GM19467 (cell line): ENCODE measurements at regions not wholly inside any gene's neighbourhood (a gene's known extent, or its start where the extent isn't known, plus 50 kb on each side); places are given as distances from the start of the nearest gene placed in this dataset.
"Not testable (repeated sequence)": the region's sequence is repeated elsewhere in the genome, so short reads cannot be mapped to it uniquely, and the experiment has no call there.

Experiments
- ATAC-seq: cut with Tn5 transposase; IDR thresholded peaks from one replicate; pipeline ENCODE4 v1.9.1; 2021; ENCODE audit warnings: mild to moderate bottlenecking, moderate library complexity; ENCODE audit not compliant: unreplicated experiment

DNA sequence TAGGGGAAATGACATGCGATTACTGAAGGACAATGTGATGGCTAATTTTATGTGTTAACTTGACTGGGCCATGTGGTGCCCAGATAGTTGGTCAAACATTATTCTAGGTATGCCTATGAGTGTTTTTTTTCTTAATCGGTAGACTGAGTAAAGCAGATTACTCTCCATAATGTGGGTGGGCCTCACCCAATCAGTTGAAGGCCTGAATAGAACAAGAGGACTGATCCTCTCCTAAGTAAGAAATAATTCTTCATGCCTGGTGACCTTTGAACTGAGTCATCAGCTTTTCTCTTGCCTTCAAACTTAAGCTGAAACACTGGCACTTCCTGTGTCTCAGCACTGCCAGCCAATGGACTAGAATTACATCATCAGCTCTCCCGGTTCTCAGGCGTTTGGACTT lies 164.0 kb upstream of the FGF13 start:
- no peak for ATAC-seq

GRCh38 chrX:138874271-138874935 lies 162.9 kb upstream of the FGF13 start:
- no peak for ATAC-seq

DNA sequence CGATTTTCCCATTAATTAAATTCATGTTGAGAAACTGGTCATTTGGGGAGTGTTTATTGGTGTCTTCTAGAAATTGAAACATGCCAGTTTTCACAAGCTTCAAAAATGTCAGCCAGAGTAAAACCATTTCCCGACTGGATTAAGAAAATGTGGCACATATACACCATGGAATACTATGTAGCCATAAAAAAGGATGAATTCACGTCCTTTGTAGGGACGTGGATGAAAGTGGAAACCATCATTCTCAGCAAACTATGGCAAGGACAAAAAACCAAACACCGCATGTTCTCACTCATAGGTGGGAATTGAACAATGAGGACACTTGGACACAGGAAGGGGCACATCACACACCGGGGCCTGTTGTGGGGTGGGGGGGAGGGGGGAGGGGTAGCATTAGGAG lies 162.1 kb upstream of the FGF13 start:
- ATAC-seq: not testable (repeated sequence)

- ATAC-seq: no peak
These were observed 161.0 kb upstream of the FGF13 start for GRCh38 chrX:138872537-138872936.

DNA sequence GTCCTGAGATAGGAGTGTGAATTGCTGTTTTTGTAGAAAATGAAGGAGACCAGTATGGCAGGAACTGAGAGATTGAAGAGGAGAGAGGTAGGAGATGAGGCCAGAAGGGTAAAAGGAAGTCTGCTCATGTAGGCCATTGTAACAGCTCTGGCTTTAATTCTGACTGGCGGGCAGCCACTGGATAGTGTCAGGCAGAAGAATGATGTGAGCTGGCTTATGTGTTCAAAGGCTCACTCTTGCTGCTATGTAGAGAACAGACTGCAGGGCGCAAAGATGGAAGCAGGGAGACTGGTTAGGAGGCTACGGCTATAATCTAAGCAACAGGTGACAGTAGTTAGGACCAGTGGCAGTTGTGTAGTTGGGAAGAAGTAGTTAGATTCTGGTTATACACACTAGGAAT lies 160.2 kb upstream of the FGF13 start:
- ATAC-seq: no peak

DNA sequence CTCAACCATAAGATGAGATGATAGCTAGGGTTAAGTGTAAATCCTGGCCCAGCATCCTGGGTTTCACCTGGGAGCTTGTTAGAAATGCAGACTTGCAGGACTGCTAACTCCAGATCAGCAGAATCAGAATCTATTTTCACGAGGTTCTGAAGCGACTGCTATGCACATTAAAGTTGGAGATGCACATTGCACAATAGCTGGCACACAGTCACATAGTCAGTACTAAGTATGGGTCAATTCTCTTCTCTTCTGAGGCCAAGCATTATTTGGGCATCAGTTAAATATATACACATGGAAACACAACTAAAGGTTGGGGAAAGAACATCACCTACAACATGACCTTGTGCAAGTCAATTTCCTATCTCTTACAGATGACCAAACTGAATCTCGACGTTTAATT lies 155.1 kb upstream of the FGF13 start:
- no peak for ATAC-seq

GRCh38 chrX:138865093-138865649 lies 153.7 kb upstream of the FGF13 start:
- ATAC-seq: no peak

DNA sequence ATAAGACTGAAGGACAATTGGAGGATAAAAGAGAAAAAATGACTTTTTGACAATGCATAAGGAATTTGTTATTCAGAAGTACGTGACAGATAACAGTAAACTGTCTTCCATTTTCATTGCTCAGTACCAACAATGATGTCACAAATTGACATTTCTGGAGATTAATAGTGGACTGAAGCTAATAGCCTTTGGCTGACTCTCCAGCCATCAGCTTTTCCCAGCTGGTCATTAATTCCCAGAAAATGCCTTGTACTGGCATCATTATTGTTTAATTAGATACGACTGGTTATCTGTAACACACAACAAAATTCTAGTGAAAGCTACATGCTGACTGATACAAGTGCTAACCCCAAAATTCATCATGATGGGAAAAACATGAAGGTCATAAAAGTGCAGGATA lies 147.9 kb upstream of the FGF13 start:
- ATAC-seq: no peak

DNA sequence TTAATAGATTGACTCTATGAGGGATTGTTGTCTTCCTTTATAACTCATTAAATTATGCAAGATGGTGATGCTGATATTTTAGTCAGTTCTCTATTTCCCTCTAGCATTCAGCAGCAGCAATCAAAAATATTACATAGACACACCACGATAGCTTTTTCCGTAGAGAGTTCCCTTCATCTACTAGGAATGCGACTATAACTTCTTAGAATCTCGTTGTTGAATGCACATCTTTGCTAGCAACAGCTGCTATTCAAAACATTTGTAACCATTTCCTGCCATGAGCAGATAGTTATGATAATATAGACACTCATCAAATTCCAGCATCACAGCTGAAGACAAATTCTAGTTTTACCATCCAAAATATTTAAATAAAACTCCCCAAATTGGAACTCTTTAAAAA lies 147.4 kb upstream of the FGF13 start:
- no peak for ATAC-seq

GRCh38 chrX:138858438-138858837 lies 146.9 kb upstream of the FGF13 start:
- ATAC-seq: no peak

GRCh38 chrX:138856881-138857604 lies 145.5 kb upstream of the FGF13 start:
- ATAC-seq: no peak

GRCh38 chrX:138853936-138854335 lies 142.4 kb upstream of the FGF13 start:
- ATAC-seq: no peak

- ATAC-seq: no peak
These were observed 138.0 kb upstream of the FGF13 start for GRCh38 chrX:138849521-138849920.

DNA sequence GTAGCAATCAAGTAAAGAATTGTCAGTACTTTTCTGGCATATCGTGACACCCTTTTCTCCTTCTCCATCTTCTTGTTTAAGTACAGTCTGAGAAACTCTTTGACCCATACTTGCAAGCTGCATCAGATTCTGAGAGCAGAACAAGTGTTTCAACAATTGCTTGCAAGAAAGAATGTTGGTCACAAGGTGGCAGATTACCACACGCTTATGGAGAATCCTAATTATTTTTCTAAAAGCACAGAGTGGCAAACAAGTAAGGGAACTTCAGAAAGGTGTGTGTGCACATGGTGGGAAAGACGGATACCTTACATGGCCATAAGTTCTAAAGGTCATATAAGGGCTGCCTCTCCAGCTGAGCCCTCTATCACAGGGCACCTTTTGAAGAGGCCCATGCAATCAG lies 136.4 kb upstream of the FGF13 start:
- ATAC-seq: no peak

- ATAC-seq: no peak
These were observed 134.3 kb upstream of the FGF13 start for GRCh38 chrX:138845786-138846185.

- ATAC-seq: not testable (repeated sequence)
These were observed 95.9 kb upstream of the FGF13 start for GRCh38 chrX:138807400-138807799.

DNA sequence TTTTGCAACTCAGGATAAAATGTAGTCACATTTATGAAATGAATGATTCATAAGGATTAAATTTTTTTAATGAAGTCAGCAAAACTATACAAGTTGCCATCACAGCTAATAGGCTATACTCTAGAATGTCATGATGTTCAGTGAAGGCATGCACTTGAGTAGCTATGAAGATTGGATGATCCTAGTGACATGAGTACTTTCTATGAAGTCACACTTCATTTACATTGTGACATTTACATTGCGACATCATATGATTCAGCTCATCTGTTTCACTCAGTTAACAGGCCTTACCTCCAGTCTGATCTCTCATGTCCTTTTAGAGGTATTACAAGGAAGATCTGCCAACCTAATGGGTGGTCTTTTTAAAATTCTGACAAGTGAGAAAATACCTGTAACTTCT lies 82.7 kb upstream of the FGF13 start:
- ATAC-seq: no peak

GRCh38 chrX:138791551-138791950 lies 80.0 kb upstream of the FGF13 start:
- ATAC-seq: no peak

- no peak for ATAC-seq
These were observed 77.3 kb upstream of the FGF13 start for GRCh38 chrX:138788771-138789170.

- ATAC-seq: not testable (repeated sequence)
These were observed 67.0 kb upstream of the FGF13 start for GRCh38 chrX:138778576-138778909.

DNA sequence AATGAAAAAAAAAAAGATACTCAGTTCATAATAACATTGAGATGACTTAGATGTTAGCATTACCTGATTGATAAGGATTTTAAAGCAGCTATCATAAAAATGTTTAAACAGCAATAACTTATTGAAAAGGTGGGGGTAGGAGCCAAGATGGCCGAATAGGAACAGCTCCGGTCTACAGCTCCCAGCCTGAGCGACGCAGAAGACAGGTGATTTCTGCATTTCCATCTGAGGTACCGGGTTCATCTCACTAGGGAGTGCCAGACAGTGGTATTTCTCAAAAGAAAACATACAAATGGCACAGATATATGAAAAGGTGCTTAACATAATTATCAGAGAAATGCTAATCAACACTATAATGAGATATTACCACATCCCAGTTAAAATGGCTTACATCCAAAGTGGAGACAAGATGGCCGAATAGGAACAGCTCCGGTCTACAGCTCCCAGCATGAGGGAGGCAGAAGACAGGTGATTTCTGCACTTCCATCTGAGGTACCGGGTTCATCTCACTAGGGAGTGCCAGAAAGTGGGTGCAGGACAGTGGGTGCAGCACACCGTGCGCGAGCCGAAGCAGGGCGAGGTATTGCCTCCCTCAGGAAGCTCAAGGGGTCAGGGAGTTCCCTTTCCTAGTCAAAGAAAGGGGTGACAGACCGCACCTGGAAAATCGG lies 66.5 kb upstream of the FGF13 start:
- not testable (repeated sequence) for ATAC-seq

DNA sequence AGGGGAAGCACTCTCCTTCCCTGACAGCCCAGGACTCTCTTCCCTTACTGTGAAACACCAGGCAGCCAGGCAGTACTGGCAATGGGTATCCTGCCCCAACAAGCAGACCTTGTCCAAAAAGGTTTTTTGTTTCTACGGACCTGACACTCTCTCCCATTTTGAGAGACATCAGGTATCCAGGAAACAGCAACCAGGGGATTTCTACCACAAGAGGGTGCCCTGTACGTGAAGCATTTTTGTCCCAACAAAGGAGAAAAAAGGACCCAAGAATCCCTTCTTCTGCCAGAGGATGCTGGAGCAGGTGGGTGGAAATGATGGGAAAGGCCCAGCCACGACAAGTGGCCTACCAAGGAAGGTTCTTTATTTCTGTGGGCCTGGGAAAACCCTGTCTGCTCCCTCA lies 65.7 kb upstream of the FGF13 start:
- ATAC-seq: no peak
